CD14-positive monocyte (primary cell): ENCODE measurements at regions not wholly inside any gene's neighbourhood (a gene's known extent, or its start where the extent isn't known, plus 50 kb on each side); places are given as distances from the start of the nearest gene placed in this dataset.
A peak's percentile ranks its signal among the peaks of the same experiment; 100 is the strongest.

Experiments
- DNase-seq, 3 donors: peaks; one replicate each; pipeline ENCODE4 v3.0.0-alpha.2; 2011 to 2022
- H2AFZ ChIP-seq: 2 replicates; pipeline ENCODE4 v1.6.0; 2012; ENCODE audit warnings: mild to moderate bottlenecking, low read depth, low read length, inconsistent platforms; ENCODE audit not compliant: insufficient read depth, poor library complexity, severe bottlenecking
- H3K27ac ChIP-seq, 2 donors: 1 replicate in 1 of 2; 2 replicates in 1 of 2; pipeline ENCODE4 v1.5.1; 2012 to 2013; ENCODE audit warnings: low read length in 2 of 2, control low read depth in 1 of 2, inconsistent platforms in 1 of 2, low read depth in 1 of 2, mild to moderate bottlenecking in 1 of 2
- H3K27me3 ChIP-seq, 2 donors: one replicate each; pipeline versions ENCODE4 v1.6.0 to v1.6.1; 2011 to 2013; ENCODE audit warnings: low read length in 2 of 2; ENCODE audit not compliant: control insufficient read depth in 2 of 2, insufficient read depth in 2 of 2
- H3K36me3 ChIP-seq, 2 donors: replicated peaks in 1 of 2; 1 replicate in 1 of 2; 2 replicates in 1 of 2; pipeline versions ENCODE4 v1.5.1 to v1.6.1; 2012 to 2013; ENCODE audit warnings: low read length in 2 of 2, control low read depth in 1 of 2, inconsistent platforms in 1 of 2, mild to moderate bottlenecking in 1 of 2; ENCODE audit not compliant: insufficient read depth in 2 of 2, control insufficient read depth in 1 of 2
- H3K4me1 ChIP-seq, 2 donors: 1 replicate in 1 of 2; 2 replicates in 1 of 2; pipeline versions ENCODE4 v1.5.1 to v1.6.1; 2012 to 2013; ENCODE audit warnings: low read length in 2 of 2, control low read depth in 1 of 2, inconsistent platforms in 1 of 2, mild to moderate bottlenecking in 1 of 2, moderate library complexity in 1 of 2; ENCODE audit not compliant: insufficient read depth in 2 of 2, control insufficient read depth in 1 of 2
- H3K4me2 ChIP-seq: replicated peaks from 2 replicates; pipeline ENCODE3; 2012; ENCODE audit warnings: low read length, moderate library complexity, mild to moderate bottlenecking; ENCODE audit not compliant: poor library complexity, severe bottlenecking; ENCODE audit errors: extremely low read depth
- H3K4me3 ChIP-seq, 3 experiments: fragments of 200-600 bp in 1 of 3; sonication (generic) in 1 of 3; replicated peaks in 1 of 3; 1 replicate in 2 of 3; 2 replicates in 1 of 3; pipeline ENCODE4 v1.5.1; 2011 to 2013; ENCODE audit warnings: low read length in 3 of 3, mild to moderate bottlenecking in 3 of 3, control low read depth in 2 of 3, low read depth in 2 of 3, inconsistent platforms in 1 of 3, moderate library complexity in 1 of 3
- H3K79me2 ChIP-seq: 2 replicates; pipeline ENCODE4 v1.6.0; 2012; ENCODE audit warnings: mild to moderate bottlenecking, control low read depth, inconsistent platforms, low read length, moderate library complexity; ENCODE audit not compliant: insufficient read depth
- H3K9ac ChIP-seq: 2 replicates; pipeline ENCODE4 v1.6.0; 2017; ENCODE audit warnings: low read length, mild to moderate bottlenecking; ENCODE audit not compliant: insufficient read depth, poor library complexity, severe bottlenecking
- H3K9me3 ChIP-seq, 2 donors: replicated peaks in 1 of 2; 1 replicate in 1 of 2; 2 replicates in 1 of 2; pipeline versions ENCODE4 v1.5.1 to v1.6.1; 2012 to 2013; ENCODE audit warnings: low read length in 2 of 2, control low read depth in 1 of 2; ENCODE audit not compliant: control insufficient read depth in 1 of 2, insufficient read depth in 1 of 2
- H4K20me1 ChIP-seq: 2 replicates; pipeline ENCODE4 v1.6.0; 2012; ENCODE audit warnings: mild to moderate bottlenecking, low read length, control low read depth, moderate library complexity; ENCODE audit not compliant: insufficient read depth
- H3K27ac Mint-ChIP-seq, 7 donors: one replicate each; pipeline ENCODE4 v1.8.0; 2020; ENCODE audit warnings: mild to moderate bottlenecking in 7 of 7, mixed read lengths in 7 of 7, moderate library complexity in 6 of 7, inconsistent platforms in 2 of 7
- H3K27me3 Mint-ChIP-seq, 3 donors: one replicate each; pipeline ENCODE4 v1.8.0; 2021 to 2022; ENCODE audit warnings: low read depth in 3 of 3, mild to moderate bottlenecking in 3 of 3, mixed read lengths in 3 of 3, moderate library complexity in 3 of 3, inconsistent platforms in 1 of 3
- H3K36me3 Mint-ChIP-seq, 2 donors: one replicate each; pipeline ENCODE4 v1.8.0; 2020; ENCODE audit warnings: mixed read lengths in 2 of 2, inconsistent platforms in 1 of 2, mild to moderate bottlenecking in 1 of 2
- H3K4me1 Mint-ChIP-seq: one replicate; pipeline ENCODE4 v1.8.0; 2020; ENCODE audit warnings: mild to moderate bottlenecking, mixed read lengths
- H3K4me3 Mint-ChIP-seq, 2 donors: one replicate each; pipeline ENCODE4 v1.8.0; 2020; ENCODE audit warnings: mild to moderate bottlenecking in 2 of 2, mixed read lengths in 2 of 2, moderate library complexity in 1 of 2
- H3K9me3 Mint-ChIP-seq, 7 donors: one replicate each; pipeline ENCODE4 v1.8.0; 2020 to 2022; ENCODE audit warnings: mixed read lengths in 7 of 7, mild to moderate bottlenecking in 6 of 7, moderate library complexity in 6 of 7, inconsistent platforms in 2 of 7
- WGBS: methylation state at CpG from one replicate; pipeline ENCODE4 v1.1.5; 2013; ENCODE audit warnings: missing lambda C conversion rate; ENCODE audit not compliant: insufficient coverage; 5-methylcytosine and 5-hydroxymethylcytosine counted together
- intact Hi-C, 2 donors: fragments of 100-400 bp; cut with micrococcal nuclease; formaldehyde crosslinking; loops; one replicate each; pipeline versions ENCODE4 v1.15.0 to v1.15.1; 2023
- TF ChIP-seq, protein P1 (sequence below): fragments of 200-600 bp; IDR thresholded peaks from one replicate; pipeline ENCODE4 v1.8.0; 2022; ENCODE audit warnings: antibody characterized with exemption, mild to moderate bottlenecking

DNA sequence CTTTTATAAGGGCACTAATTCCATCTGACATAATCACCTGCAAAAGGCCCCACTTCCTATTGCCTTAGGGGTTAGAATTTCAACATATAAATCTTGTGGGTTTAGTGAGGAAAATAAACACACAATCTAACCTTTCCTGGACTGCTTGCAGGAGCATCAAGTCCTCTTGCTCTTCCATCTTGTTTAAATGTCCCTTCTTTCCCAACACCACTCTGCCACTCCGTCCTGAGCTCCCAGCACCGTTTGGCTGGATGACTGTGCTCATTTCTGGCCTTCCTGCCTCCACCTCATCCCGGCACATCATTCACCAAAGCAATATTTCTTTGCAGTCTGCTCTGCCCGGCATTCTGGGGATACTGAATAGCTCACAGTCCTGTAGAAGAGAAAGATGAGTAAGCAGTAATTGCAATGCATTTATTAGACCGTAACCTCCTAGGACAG is 247.8 kb downstream of the BCL2 start:
- no peak overlapping the region for H3K27ac ChIP-seq
- H3K4me2 ChIP-seq = no peak overlapping the region
- DNase-seq = no peak
- peaks cover 15% of the 10 kb centered on the region for H3K4me1 Mint-ChIP-seq
- no peak overlapping the region for H3K4me3 ChIP-seq
- H3K9me3 Mint-ChIP-seq = peaks cover 0 to 7% (median 2%) of the 10 kb centered on the region in 7 donors
- no peaks in the 10 kb centered on the region for H3K36me3 Mint-ChIP-seq
- peak overlapping the region in 1 of 7 donors; percentile 13 for H3K27ac Mint-ChIP-seq
- H2AFZ ChIP-seq = peak overlapping the region; percentile 36
- no peaks in the 10 kb centered on the region for H3K27me3 ChIP-seq
- no peaks in the 10 kb centered on the region for H3K79me2 ChIP-seq
- intact Hi-C loops = loop anchor here in 1 of 2 donors (10.0 kb wide), 1 partner anchor 83 kb away; no protein-coding TSS in a partner anchor
- 60% methylated on average over 2 of the region's 5 CpGs for WGBS
- no peak overlapping the region for H3K4me3 Mint-ChIP-seq
- TF ChIP-seq, protein P1, sequence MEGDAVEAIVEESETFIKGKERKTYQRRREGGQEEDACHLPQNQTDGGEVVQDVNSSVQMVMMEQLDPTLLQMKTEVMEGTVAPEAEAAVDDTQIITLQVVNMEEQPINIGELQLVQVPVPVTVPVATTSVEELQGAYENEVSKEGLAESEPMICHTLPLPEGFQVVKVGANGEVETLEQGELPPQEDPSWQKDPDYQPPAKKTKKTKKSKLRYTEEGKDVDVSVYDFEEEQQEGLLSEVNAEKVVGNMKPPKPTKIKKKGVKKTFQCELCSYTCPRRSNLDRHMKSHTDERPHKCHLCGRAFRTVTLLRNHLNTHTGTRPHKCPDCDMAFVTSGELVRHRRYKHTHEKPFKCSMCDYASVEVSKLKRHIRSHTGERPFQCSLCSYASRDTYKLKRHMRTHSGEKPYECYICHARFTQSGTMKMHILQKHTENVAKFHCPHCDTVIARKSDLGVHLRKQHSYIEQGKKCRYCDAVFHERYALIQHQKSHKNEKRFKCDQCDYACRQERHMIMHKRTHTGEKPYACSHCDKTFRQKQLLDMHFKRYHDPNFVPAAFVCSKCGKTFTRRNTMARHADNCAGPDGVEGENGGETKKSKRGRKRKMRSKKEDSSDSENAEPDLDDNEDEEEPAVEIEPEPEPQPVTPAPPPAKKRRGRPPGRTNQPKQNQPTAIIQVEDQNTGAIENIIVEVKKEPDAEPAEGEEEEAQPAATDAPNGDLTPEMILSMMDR = no peak
- peaks cover 0 to 5% (median 0%) of the 10 kb centered on the region in 3 donors for H3K27me3 Mint-ChIP-seq
- H3K4me1 ChIP-seq = peaks cover 0 to 9% of the 10 kb centered on the region in 2 donors
- H3K9ac ChIP-seq = no peak overlapping the region
- no peaks in the 10 kb centered on the region for H4K20me1 ChIP-seq
- no peaks in the 10 kb centered on the region for H3K36me3 ChIP-seq
- H3K9me3 ChIP-seq = no peaks in the 10 kb centered on the region

DNA sequence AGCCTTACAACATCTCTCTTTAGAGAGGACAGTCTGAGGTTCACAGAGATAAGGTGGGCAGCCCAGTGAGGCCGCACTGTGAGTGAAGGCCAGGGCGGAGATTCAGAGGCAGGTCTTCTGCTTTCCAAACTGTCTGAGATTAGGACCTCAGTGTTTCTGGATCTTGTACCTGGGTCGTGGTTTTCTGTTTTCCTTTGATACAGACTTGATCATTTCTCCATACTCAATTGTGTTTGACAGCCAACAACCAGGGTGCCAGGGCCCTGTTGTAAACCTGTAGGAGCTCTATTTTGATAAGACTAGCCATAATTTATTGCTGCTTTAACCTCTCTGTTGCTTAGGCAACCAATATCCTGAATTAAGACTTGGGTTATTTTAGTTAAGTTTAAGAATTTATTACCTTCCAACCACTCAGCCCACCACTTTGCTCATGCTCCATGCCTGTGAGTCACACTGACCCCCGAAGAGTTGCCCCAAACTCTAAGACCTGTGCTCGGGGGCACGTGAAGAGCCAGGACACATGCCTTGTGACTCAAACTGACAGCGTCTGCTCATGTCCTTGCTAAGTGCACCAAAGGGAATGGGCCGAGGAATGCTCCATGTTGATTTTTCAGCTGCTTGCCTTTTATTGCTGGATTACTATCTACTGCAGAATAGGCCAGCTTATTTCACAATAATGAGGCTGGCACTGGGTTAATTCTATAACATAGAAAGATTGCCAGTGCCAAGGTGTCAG is 248.6 kb downstream of the BCL2 start:
- H3K27me3 ChIP-seq = no peaks in the 10 kb centered on the region
- H3K36me3 Mint-ChIP-seq = no peaks in the 10 kb centered on the region
- intact Hi-C loops = loop anchor here in 1 of 2 donors (10.0 kb wide), 1 partner anchor 84 kb away; no protein-coding TSS in a partner anchor
- H3K4me1 ChIP-seq = peaks cover 0 to 9% of the 10 kb centered on the region in 2 donors
- 93% methylated on average over 3 of the region's 8 CpGs for WGBS
- TF ChIP-seq, protein P1 = no peak
- H3K27ac ChIP-seq = no peak overlapping the region
- H3K4me1 Mint-ChIP-seq = peaks cover 15% of the 10 kb centered on the region
- H3K4me2 ChIP-seq = no peak overlapping the region
- H3K9me3 Mint-ChIP-seq = peaks cover 0 to 7% (median 2%) of the 10 kb centered on the region in 7 donors
- no peaks in the 10 kb centered on the region for H3K79me2 ChIP-seq
- DNase-seq = no peak
- no peaks in the 10 kb centered on the region for H4K20me1 ChIP-seq
- no peak overlapping the region for H3K4me3 Mint-ChIP-seq
- H3K9me3 ChIP-seq = no peaks in the 10 kb centered on the region
- H3K36me3 ChIP-seq = no peaks in the 10 kb centered on the region
- peaks cover 0 to 5% (median 0%) of the 10 kb centered on the region in 3 donors for H3K27me3 Mint-ChIP-seq
- H3K4me3 ChIP-seq = no peak overlapping the region
- H3K9ac ChIP-seq = no peak overlapping the region
- peak overlapping the region; percentile 36 for H2AFZ ChIP-seq
- no peak overlapping the region for H3K27ac Mint-ChIP-seq
